Coronary artery (tissue), 2 donors: ENCODE measurements at regions not wholly inside any gene's neighbourhood (a gene's known extent, or its start where the extent isn't known, plus 50 kb on each side); places are given as distances from the start of the nearest gene placed in this dataset.
A peak's percentile ranks its signal among the peaks of the same experiment; 100 is the strongest.
"Not testable (repeated sequence)": the region's sequence is repeated elsewhere in the genome, so short reads cannot be mapped to it uniquely, and the experiment has no call there.

Experiments used
- DNase-seq: peaks from one replicate; pipeline ENCODE4 v3.0.0-alpha.2; 2017; ENCODE audit warnings: low spot score
- H3K27ac ChIP-seq, 2 donors: fragments of 200-600 bp; sonication (generic); one replicate each; pipeline ENCODE4 v1.5.1; 2016 to 2019
- H3K4me3 ChIP-seq: fragments of 200-600 bp; sonication (generic); 2 replicates; pipeline ENCODE4 v1.5.1; 2016; ENCODE audit warnings: mild to moderate bottlenecking, moderate library complexity
- CTCF ChIP-seq: fragments of 200-600 bp; sonication (generic); IDR thresholded peaks from one replicate; pipeline ENCODE4 v1.5.1; 2019; ENCODE audit warnings: antibody characterized with exemption

- DNase-seq = no peak
- Histone ChIP-seq H3K4me3 (no peak overlapping the region), H3K27ac (no peak overlapping the region)
- no peak for TF ChIP-seq CTCF
Measured at GRCh38 chr14:66017927-66018326, 468.2 kb upstream of the CCDC196 start.

- no peak for DNase-seq
- no peak overlapping the region for H3K4me3 ChIP-seq
- no peak overlapping the region for H3K27ac ChIP-seq
Measured at GRCh38 chr14:66022526-66022925, 463.6 kb upstream of the CCDC196 start.

GRCh38 chr14:66025779-66026178 lies 460.4 kb upstream of the CCDC196 start:
- Histone ChIP-seq H3K4me3 (no peak overlapping the region), H3K27ac (no peak overlapping the region)
- DNase-seq = no peak
- TF ChIP-seq CTCF = no peak

More at GRCh38 chr14:66022526-66022925, 463.6 kb upstream of the CCDC196 start:
- TF ChIP-seq CTCF = no peak

GRCh38 chr14:66031981-66032380 lies 454.2 kb upstream of the CCDC196 start:
- not testable (repeated sequence) for H3K4me3 ChIP-seq, DNase-seq, H3K27ac ChIP-seq

- no peak for DNase-seq
Measured at GRCh38 chr14:66032800-66033199, 453.4 kb upstream of the CCDC196 start.

GRCh38 chr14:66036547-66036946 lies 449.6 kb upstream of the CCDC196 start:
- no peak for DNase-seq
- no peak for TF ChIP-seq CTCF
- Histone ChIP-seq H3K27ac (peak overlapping the region in 1 of 2 donors; percentile 12), H3K4me3 (no peak overlapping the region)

More at GRCh38 chr14:66032800-66033199, 453.4 kb upstream of the CCDC196 start:
- Histone ChIP-seq H3K4me3 (no peak overlapping the region), H3K27ac (no peak overlapping the region)
- TF ChIP-seq CTCF = no peak

- TF ChIP-seq CTCF = no peak
- H3K4me3 ChIP-seq = no peak overlapping the region
- DNase-seq = no peak
Measured at GRCh38 chr14:66037361-66037760, 448.8 kb upstream of the CCDC196 start.

GRCh38 chr14:66038212-66038611 lies 448.0 kb upstream of the CCDC196 start:
- TF ChIP-seq CTCF = no peak
- no peak overlapping the region for H3K4me3 ChIP-seq
- peak overlapping the region in 1 of 2 donors; percentile 62 for H3K27ac ChIP-seq
- no peak for DNase-seq

More at GRCh38 chr14:66037361-66037760, 448.8 kb upstream of the CCDC196 start:
- H3K27ac ChIP-seq = peak overlapping the region in 1 of 2 donors; percentile 62
